GM23338 (cell line): ENCODE measurements at regions not wholly inside any gene's neighbourhood (a gene's known extent, or its start where the extent isn't known, plus 50 kb on each side); places are given as distances from the start of the nearest gene placed in this dataset.

ENCODE experiments used
- ATAC-seq: fragments of 200-7000 bp; cut with Tn5 transposase; 3 replicates; pipeline ENCODE4 v1.9.1; 2020
- DNase-seq: peaks from one replicate; pipeline ENCODE4 v3.0.0-alpha.2; 2015; ENCODE audit warnings: low spot score
- H2AFZ ChIP-seq: fragments of 200-600 bp; sonication (generic); 2 replicates; pipeline ENCODE4 v1.8.0; 2016; ENCODE audit warnings: antibody characterized with exemption, mild to moderate bottlenecking, moderate library complexity
- H3F3A ChIP-seq: fragments of 200-600 bp; sonication (generic); replicated peaks from 2 replicates; pipeline ENCODE4 v1.8.0; 2017; ENCODE audit warnings: antibody characterized with exemption, mixed run types, low read depth
- H3K27ac ChIP-seq: fragments of 200-600 bp; sonication (generic); 2 replicates; pipeline ENCODE4 v1.6.1; 2016; ENCODE audit warnings: low read depth
- H3K27me3 ChIP-seq: fragments of 200-600 bp; sonication (generic); 2 replicates; pipeline ENCODE4 v1.8.0; 2016; ENCODE audit warnings: mild to moderate bottlenecking, mixed run types, moderate library complexity; ENCODE audit not compliant: insufficient read depth
- H3K36me3 ChIP-seq: fragments of 200-600 bp; sonication (generic); 2 replicates; pipeline ENCODE4 v1.8.0; 2016; ENCODE audit warnings: mild to moderate bottlenecking; ENCODE audit not compliant: insufficient read depth
- H3K4me1 ChIP-seq: fragments of 200-600 bp; sonication (generic); 2 replicates; pipeline ENCODE4 v1.8.0; 2016; ENCODE audit warnings: mild to moderate bottlenecking, moderate library complexity; ENCODE audit not compliant: insufficient read depth
- H3K4me2 ChIP-seq: fragments of 200-600 bp; sonication (generic); 2 replicates; pipeline ENCODE4 v1.7.1; 2017; ENCODE audit warnings: mixed run types
- H3K4me3 ChIP-seq: fragments of 200-600 bp; sonication (generic); 2 replicates; pipeline ENCODE4 v1.6.1; 2016; ENCODE audit warnings: mixed run types
- H3K79me2 ChIP-seq: fragments of 200-600 bp; sonication (generic); replicated peaks from 2 replicates; pipeline ENCODE4 v1.8.0; 2017; ENCODE audit warnings: mild to moderate bottlenecking; ENCODE audit not compliant: insufficient read depth
- H3K9me2 ChIP-seq: fragments of 200-600 bp; sonication (generic); 2 replicates; pipeline ENCODE4 v1.8.0; 2017; ENCODE audit not compliant: insufficient read depth
- H4K20me1 ChIP-seq: fragments of 200-600 bp; sonication (generic); replicated peaks from 2 replicates; pipeline ENCODE4 v1.8.0; 2017; ENCODE audit warnings: mild to moderate bottlenecking; ENCODE audit not compliant: insufficient read depth
- H3K27ac Mint-ChIP-seq: 2 replicates; pipeline ENCODE4 v1.8.0; 2020; ENCODE audit warnings: inconsistent platforms, mild to moderate bottlenecking, moderate library complexity, mixed read lengths
- H3K27me3 Mint-ChIP-seq: 3 replicates; pipeline ENCODE4 v1.8.0; 2022; ENCODE audit warnings: low read depth, mild to moderate bottlenecking, moderate library complexity, mixed read lengths, inconsistent platforms; ENCODE audit not compliant: insufficient read depth, poor library complexity
- H3K36me3 Mint-ChIP-seq: 3 replicates; pipeline ENCODE4 v1.8.0; 2021; ENCODE audit warnings: low read depth, mild to moderate bottlenecking, inconsistent platforms, moderate library complexity, mixed read lengths
- H3K4me1 Mint-ChIP-seq: 3 replicates; pipeline ENCODE4 v1.8.0; 2020; ENCODE audit warnings: mild to moderate bottlenecking, inconsistent platforms, mixed read lengths
- H3K4me3 Mint-ChIP-seq: 3 replicates; pipeline ENCODE4 v1.8.0; 2021; ENCODE audit warnings: moderate library complexity, mild to moderate bottlenecking, inconsistent platforms, mixed read lengths
- H3K9me3 Mint-ChIP-seq: 3 replicates; pipeline ENCODE4 v1.8.0; 2020; ENCODE audit warnings: moderate library complexity, mild to moderate bottlenecking, inconsistent platforms, mixed read lengths
- CREB1 ChIP-seq: fragments of 250-450 bp; sonication (Bioruptor Pico); IDR thresholded peaks from 2 replicates; pipeline ENCODE4 v1.5.0; 2020; ENCODE audit warnings: low read depth, mild to moderate bottlenecking, moderate library complexity
- EZH2 ChIP-seq: fragments of 200-600 bp; sonication (generic); IDR thresholded peaks from one replicate; pipeline ENCODE4 v1.8.0; 2017; ENCODE audit warnings: antibody characterized with exemption, mild to moderate bottlenecking, low read depth; ENCODE audit not compliant: unreplicated experiment
- EZH2phosphoT487 ChIP-seq: fragments of 200-600 bp; sonication (generic); IDR thresholded peaks from one replicate; pipeline ENCODE4 v1.8.1; 2018; ENCODE audit warnings: antibody characterized with exemption; ENCODE audit not compliant: unreplicated experiment
- JUNB ChIP-seq: IDR thresholded peaks from one replicate; pipeline ENCODE4 v1.6.1; 2016; ENCODE audit warnings: antibody characterized with exemption; ENCODE audit not compliant: unreplicated experiment
- NANOG ChIP-seq: IDR thresholded peaks from 2 replicates; pipeline ENCODE4 v1.6.1; 2016; ENCODE audit warnings: antibody characterized with exemption, borderline replicate concordance
- POLR2AphosphoS5 ChIP-seq: IDR thresholded peaks from 2 replicates; pipeline ENCODE4 v1.6.1; 2016; ENCODE audit warnings: antibody characterized with exemption, low read depth
- STAT1 ChIP-seq: IDR thresholded peaks from one replicate; pipeline ENCODE4 v1.6.1; 2016; ENCODE audit warnings: antibody characterized with exemption; ENCODE audit not compliant: unreplicated experiment
- ZNF114 ChIP-seq: fragments of 250-450 bp; sonication (Bioruptor Pico); IDR thresholded peaks from 2 replicates; pipeline ENCODE4 v1.5.0; 2020; ENCODE audit warnings: mild to moderate bottlenecking, moderate library complexity
- ZNF331 ChIP-seq: fragments of 250-450 bp; sonication (Bioruptor Pico); IDR thresholded peaks from 2 replicates; pipeline ENCODE4 v1.5.0; 2020; ENCODE audit warnings: low read depth, mild to moderate bottlenecking, moderate library complexity
- TF ChIP-seq, protein P1 (sequence below): fragments of 250-450 bp; sonication (Bioruptor Pico); IDR thresholded peaks from 2 replicates; pipeline ENCODE4 v1.5.0; 2020; ENCODE audit warnings: mild to moderate bottlenecking, moderate library complexity
- TF ChIP-seq, protein P2 (sequence below), 2 experiments: fragments of 200-600 bp in 1 of 2; sonication (generic) in 1 of 2; conservative IDR thresholded peaks; 2 replicates each; pipeline versions ENCODE4 v1.5.1 to v1.6.1; 2016 to 2017; ENCODE audit warnings: antibody characterized with exemption in 2 of 2, low read depth in 2 of 2, mild to moderate bottlenecking in 2 of 2, moderate library complexity in 1 of 2
- TF ChIP-seq, protein P3 (sequence below): IDR thresholded peaks from 2 replicates; pipeline ENCODE4 v1.6.1; 2016; ENCODE audit warnings: antibody characterized with exemption

DNA sequence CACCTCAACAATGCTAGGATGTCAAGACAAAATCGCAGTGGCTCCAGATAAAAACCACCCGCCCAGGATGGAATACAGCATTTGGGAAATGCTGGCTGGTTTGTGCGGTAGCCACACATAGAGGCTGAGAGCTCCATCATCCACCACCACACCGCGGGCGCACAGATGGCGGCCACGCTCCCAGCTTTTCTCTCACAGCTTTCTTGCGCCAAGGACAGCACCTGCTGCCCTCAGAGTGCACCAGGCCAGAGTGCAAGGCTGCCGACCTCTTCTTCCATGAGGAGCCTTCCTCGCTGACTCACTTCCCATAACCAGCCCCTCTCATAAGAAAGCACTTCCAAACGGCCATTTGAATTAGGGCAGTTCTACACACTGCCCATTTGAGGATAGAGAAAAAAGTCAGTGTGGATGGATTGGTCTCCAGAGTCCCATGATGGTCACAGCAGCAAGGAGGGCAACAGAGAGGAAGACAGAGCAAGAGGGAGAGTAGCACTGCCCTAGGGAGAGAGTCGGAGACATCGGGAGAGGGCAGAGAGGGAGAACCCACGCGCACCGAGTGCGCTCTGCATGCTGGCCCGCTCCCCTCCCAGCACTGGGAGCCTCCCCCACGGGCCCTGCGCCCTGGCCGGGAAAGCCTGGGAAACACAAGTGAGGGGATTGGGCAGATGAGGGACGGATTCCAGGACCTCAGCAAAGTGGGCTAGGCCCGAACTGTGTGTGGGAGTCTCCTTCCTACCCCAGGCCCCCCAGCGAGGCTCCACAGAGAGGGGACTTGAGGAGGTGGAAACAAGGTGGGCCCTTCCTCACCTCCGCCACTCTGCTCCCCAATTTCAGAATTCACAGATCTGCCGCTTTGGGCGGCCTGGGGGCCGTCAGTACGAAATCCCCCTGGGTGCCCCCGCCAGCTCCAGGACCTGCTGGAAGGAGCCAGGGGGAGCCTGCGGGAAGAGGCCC is 156.9 kb downstream of the USP12 start:
- no peak for DNase-seq
- Histone ChIP-seq H3K27me3 (no peaks in the 10 kb centered on the region), H3F3A (no peaks in the 10 kb centered on the region), H3K79me2 (no peaks in the 10 kb centered on the region), H2AFZ (peak overlapping the region; percentile 95), H3K27ac (no peak overlapping the region), H3K9me2 (no peaks in the 10 kb centered on the region), H4K20me1 (no peaks in the 10 kb centered on the region), H3K4me1 (peaks cover 17% of the 10 kb centered on the region), H3K36me3 (no peaks in the 10 kb centered on the region), H3K4me3 (no peak overlapping the region), H3K4me2 (no peak overlapping the region)
- Mint-ChIP-seq H3K36me3 (no peaks in the 10 kb centered on the region), H3K27me3 (peaks cover 2% of the 10 kb centered on the region), H3K27ac (no peak overlapping the region), H3K4me1 (peaks cover 22% of the 10 kb centered on the region), H3K4me3 (no peak overlapping the region), H3K9me3 (no peaks in the 10 kb centered on the region)
- ATAC-seq, result peak; percentile 67
- TF ChIP-seq EZH2 (no peak), ZNF331 (CRISPR knock-in tag) (no peak), JUNB (no peak), CREB1 (CRISPR knock-in tag) (no peak), ZNF114 (CRISPR knock-in tag) (no peak), POLR2AphosphoS5 (no peak), NANOG (no peak), EZH2phosphoT487 (no peak), STAT1 (no peak)
- TF ChIP-seq, protein P1, sequence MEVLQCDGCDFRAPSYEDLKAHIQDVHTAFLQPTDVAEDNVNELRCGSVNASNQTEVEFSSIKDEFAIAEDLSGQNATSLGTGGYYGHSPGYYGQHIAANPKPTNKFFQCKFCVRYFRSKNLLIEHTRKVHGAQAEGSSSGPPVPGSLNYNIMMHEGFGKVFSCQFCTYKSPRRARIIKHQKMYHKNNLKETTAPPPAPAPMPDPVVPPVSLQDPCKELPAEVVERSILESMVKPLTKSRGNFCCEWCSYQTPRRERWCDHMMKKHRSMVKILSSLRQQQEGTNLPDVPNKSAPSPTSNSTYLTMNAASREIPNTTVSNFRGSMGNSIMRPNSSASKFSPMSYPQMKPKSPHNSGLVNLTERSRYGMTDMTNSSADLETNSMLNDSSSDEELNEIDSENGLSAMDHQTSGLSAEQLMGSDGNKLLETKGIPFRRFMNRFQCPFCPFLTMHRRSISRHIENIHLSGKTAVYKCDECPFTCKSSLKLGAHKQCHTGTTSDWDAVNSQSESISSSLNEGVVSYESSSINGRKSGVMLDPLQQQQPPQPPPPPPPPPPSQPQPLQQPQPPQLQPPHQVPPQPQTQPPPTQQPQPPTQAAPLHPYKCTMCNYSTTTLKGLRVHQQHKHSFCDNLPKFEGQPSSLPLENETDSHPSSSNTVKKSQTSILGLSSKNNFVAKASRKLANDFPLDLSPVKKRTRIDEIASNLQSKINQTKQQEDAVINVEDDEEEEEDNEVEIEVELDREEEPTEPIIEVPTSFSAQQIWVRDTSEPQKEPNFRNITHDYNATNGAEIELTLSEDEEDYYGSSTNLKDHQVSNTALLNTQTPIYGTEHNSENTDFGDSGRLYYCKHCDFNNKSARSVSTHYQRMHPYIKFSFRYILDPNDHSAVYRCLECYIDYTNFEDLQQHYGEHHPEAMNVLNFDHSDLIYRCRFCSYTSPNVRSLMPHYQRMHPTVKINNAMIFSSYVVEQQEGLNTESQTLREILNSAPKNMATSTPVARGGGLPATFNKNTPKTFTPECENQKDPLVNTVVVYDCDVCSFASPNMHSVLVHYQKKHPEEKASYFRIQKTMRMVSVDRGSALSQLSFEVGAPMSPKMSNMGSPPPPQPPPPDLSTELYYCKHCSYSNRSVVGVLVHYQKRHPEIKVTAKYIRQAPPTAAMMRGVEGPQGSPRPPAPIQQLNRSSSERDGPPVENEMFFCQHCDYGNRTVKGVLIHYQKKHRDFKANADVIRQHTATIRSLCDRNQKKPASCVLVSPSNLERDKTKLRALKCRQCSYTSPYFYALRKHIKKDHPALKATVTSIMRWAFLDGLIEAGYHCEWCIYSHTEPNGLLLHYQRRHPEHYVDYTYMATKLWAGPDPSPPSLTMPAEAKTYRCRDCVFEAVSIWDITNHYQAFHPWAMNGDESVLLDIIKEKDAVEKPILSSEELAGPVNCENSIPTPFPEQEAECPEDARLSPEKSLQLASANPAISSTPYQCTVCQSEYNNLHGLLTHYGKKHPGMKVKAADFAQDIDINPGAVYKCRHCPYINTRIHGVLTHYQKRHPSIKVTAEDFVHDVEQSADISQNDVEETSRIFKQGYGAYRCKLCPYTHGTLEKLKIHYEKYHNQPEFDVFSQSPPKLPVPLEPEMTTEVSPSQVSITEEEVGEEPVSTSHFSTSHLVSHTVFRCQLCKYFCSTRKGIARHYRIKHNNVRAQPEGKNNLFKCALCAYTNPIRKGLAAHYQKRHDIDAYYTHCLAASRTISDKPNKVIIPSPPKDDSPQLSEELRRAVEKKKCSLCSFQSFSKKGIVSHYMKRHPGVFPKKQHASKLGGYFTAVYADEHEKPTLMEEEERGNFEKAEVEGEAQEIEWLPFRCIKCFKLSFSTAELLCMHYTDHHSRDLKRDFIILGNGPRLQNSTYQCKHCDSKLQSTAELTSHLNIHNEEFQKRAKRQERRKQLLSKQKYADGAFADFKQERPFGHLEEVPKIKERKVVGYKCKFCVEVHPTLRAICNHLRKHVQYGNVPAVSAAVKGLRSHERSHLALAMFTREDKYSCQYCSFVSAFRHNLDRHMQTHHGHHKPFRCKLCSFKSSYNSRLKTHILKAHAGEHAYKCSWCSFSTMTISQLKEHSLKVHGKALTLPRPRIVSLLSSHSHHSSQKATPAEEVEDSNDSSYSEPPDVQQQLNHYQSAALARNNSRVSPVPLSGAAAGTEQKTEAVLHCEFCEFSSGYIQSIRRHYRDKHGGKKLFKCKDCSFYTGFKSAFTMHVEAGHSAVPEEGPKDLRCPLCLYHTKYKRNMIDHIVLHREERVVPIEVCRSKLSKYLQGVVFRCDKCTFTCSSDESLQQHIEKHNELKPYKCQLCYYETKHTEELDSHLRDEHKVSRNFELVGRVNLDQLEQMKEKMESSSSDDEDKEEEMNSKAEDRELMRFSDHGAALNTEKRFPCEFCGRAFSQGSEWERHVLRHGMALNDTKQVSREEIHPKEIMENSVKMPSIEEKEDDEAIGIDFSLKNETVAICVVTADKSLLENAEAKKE (CRISPR knock-in tag), result no peak
- TF ChIP-seq, protein P2, sequence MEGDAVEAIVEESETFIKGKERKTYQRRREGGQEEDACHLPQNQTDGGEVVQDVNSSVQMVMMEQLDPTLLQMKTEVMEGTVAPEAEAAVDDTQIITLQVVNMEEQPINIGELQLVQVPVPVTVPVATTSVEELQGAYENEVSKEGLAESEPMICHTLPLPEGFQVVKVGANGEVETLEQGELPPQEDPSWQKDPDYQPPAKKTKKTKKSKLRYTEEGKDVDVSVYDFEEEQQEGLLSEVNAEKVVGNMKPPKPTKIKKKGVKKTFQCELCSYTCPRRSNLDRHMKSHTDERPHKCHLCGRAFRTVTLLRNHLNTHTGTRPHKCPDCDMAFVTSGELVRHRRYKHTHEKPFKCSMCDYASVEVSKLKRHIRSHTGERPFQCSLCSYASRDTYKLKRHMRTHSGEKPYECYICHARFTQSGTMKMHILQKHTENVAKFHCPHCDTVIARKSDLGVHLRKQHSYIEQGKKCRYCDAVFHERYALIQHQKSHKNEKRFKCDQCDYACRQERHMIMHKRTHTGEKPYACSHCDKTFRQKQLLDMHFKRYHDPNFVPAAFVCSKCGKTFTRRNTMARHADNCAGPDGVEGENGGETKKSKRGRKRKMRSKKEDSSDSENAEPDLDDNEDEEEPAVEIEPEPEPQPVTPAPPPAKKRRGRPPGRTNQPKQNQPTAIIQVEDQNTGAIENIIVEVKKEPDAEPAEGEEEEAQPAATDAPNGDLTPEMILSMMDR (conservative IDR thresholded peaks at IDR 0.05; ENCODE audit: low read depth in 2 of 2), result no peak
- TF ChIP-seq, protein P3, sequence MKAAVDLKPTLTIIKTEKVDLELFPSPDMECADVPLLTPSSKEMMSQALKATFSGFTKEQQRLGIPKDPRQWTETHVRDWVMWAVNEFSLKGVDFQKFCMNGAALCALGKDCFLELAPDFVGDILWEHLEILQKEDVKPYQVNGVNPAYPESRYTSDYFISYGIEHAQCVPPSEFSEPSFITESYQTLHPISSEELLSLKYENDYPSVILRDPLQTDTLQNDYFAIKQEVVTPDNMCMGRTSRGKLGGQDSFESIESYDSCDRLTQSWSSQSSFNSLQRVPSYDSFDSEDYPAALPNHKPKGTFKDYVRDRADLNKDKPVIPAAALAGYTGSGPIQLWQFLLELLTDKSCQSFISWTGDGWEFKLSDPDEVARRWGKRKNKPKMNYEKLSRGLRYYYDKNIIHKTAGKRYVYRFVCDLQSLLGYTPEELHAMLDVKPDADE, result no peak
